Panc1 (cell line): ENCODE measurements at regions not wholly inside any gene's neighbourhood (a gene's known extent, or its start where the extent isn't known, plus 50 kb on each side); places are given as distances from the start of the nearest gene placed in this dataset.

Experiments
- ATAC-seq: fragments of 200-7000 bp; cut with Tn5 transposase; 2 replicates; pipeline ENCODE4 v1.9.1; 2020; ENCODE audit warnings: mild to moderate bottlenecking, moderate library complexity
- BruUV-seq: library from RNA; stranded (reverse); fragments of 400-500 nt; replicated peaks from 2 replicates; lab custom pipeline; 2021; lab: Mats Ljungman, UMichigan
- CTCF ChIA-PET: fragments of 300-600 bp; sonication (Branson Sonifier 250); formaldehyde crosslinking; loops from one replicate; lab custom pipeline; 2022; ENCODE audit warnings: antibody characterized with exemption; lab: Charles Lee
- POLR2A ChIA-PET: fragments of 300-600 bp; sonication (Branson Sonifier 250); formaldehyde crosslinking; loops from one replicate; lab custom pipeline; 2022; ENCODE audit warnings: antibody characterized with exemption; lab: Charles Lee
- DNase-seq: peaks from one replicate; pipeline ENCODE4 v3.0.0-alpha.2; 2010; ENCODE audit warnings: low read depth, low spot score
- H3K27ac ChIP-seq: 2 replicates; pipeline ENCODE4 v1.5.1; 2011; ENCODE audit warnings: mild to moderate bottlenecking, low read length, inconsistent platforms
- H3K27me3 ChIP-seq: fragments of 200-500 bp; sonication (Bioruptor generic); 2 replicates; pipeline ENCODE4 v1.6.0; 2014; ENCODE audit warnings: low read length, inconsistent platforms; ENCODE audit not compliant: control insufficient read depth, insufficient read depth
- H3K36me3 ChIP-seq: fragments of 200-500 bp; sonication (Bioruptor generic); 2 replicates; pipeline ENCODE4 v1.5.1; 2014; ENCODE audit warnings: inconsistent platforms, mild to moderate bottlenecking, low read length, moderate library complexity; ENCODE audit not compliant: control insufficient read depth, insufficient read depth
- H3K4me1 ChIP-seq: 2 replicates; pipeline ENCODE4 v1.5.1; 2011; ENCODE audit warnings: inconsistent platforms, mild to moderate bottlenecking, low read length, moderate library complexity; ENCODE audit not compliant: control insufficient read depth, insufficient read depth
- H3K4me3 ChIP-seq, 2 experiments: 2 replicates each; pipeline ENCODE4 v1.5.1; 2011 to 2012; ENCODE audit warnings: low read depth in 2 of 2, low read length in 2 of 2, mild to moderate bottlenecking in 2 of 2, inconsistent platforms in 1 of 2, moderate library complexity in 1 of 2
- H3K9me3 ChIP-seq: fragments of 200-500 bp; sonication (Bioruptor generic); 2 replicates; pipeline ENCODE4 v1.5.1; 2014; ENCODE audit warnings: low read depth, mild to moderate bottlenecking, inconsistent platforms, low read length, moderate library complexity; ENCODE audit not compliant: control insufficient read depth, insufficient read depth
- CTCF ChIP-seq: fragments of 450-650 bp; IDR thresholded peaks from 2 replicates; pipeline ENCODE4 v1.5.1; 2017; ENCODE audit warnings: mild to moderate bottlenecking
- POLR2AphosphoS5 ChIP-seq: IDR thresholded peaks from 2 replicates; pipeline ENCODE4 v1.6.1; 2012; ENCODE audit warnings: mild to moderate bottlenecking, low read depth, low read length, moderate library complexity
- REST ChIP-seq, 2 experiments: IDR thresholded peaks; 2 replicates each; pipeline ENCODE4 v1.6.1; 2011 to 2012; ENCODE audit warnings: low read depth in 2 of 2, control low read depth in 1 of 2, low read length in 1 of 2, mild to moderate bottlenecking in 1 of 2, moderate library complexity in 1 of 2; ENCODE audit not compliant: insufficient read depth in 1 of 2
- SIN3A ChIP-seq: IDR thresholded peaks from 2 replicates; pipeline ENCODE4 v1.6.1; 2012; ENCODE audit warnings: low read depth, mild to moderate bottlenecking, low read length, moderate library complexity, borderline replicate concordance; ENCODE audit not compliant: insufficient read depth
- TCF7L2 ChIP-seq: IDR thresholded peaks from 2 replicates; pipeline ENCODE4 v1.6.1; 2011; ENCODE audit warnings: mild to moderate bottlenecking, low read depth, low read length, inconsistent platforms
- in situ Hi-C: cut with HindIII; loops from 2 replicates; pipeline ENCODE4 v1.10.0; 2016; ENCODE audit warnings: low sequenced_read_pairs, low pct_unique_long_range_greater_than_20kb
- intact Hi-C: fragments of 100-400 bp; cut with micrococcal nuclease; formaldehyde crosslinking; loops from one replicate; pipeline ENCODE4 v1.10.0; 2022; ENCODE audit not compliant: unreplicated experiment

DNA sequence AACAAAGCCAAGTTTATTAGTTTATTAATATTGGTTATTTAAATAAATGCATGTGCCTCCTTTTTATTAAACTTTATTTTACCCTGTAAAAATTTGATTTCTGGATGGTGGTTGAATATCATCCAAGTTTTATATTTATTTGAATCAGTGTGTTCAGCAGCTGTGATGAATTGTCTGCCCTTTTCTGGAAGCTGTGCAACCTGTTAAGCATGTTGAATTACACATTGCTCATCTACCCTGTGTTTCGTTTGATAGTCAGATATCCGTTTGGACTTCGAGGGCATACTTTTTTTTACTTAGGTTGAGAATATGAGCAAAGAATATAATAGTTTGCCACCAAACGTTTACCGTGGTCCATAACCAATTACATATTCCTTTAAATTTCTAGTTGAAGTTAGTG is 95.8 kb upstream of the TENM3 start:
- H3K4me3 ChIP-seq: no peak overlapping the region
- H3K4me1 ChIP-seq: no peaks in the 10 kb centered on the region
- intact Hi-C loops (no loop called here), in situ Hi-C loops (no loop called here)
- no peaks in the 10 kb centered on the region; the same call in 1 of the 2 replicates for H3K36me3 ChIP-seq
- POLR2A ChIA-PET: no interaction called here
- H3K9me3 ChIP-seq: no peaks in the 10 kb centered on the region
- H3K27me3 ChIP-seq: peaks cover 13% of the 10 kb centered on the region
- DNase-seq (no peak), ATAC-seq (no peak)
- no TSS peak for BruUV-seq
- CTCF ChIA-PET: no interaction called here
- TF ChIP-seq POLR2AphosphoS5: no peak
- no peak for TF ChIP-seq SIN3A
- TF ChIP-seq CTCF: no peak
- no peak for TF ChIP-seq REST (IDR thresholded peaks at IDR 0.05; ENCODE audit: insufficient read depth in 1 of 2, low read depth in 2 of 2, low read length in 1 of 2)
- no peak for TF ChIP-seq TCF7L2
- no peak overlapping the region for H3K27ac ChIP-seq

DNA sequence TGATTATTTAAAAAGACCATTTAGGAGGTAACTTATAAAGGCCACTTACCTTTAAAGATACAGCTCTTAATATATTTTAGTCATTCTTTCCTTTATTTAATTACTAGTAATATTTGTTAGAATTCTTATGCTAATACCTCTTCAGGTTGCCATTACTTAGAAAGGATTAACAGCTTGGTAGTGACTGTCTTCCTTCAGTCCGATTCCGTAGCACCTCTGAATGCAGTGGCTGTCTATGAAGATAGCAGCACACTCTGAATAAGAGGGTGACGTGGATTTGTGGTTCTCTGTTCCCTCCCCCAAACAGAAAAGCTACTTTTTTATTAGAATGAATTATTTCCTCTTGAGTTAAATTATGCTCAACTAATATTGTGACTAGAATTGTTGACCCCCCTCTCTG is 92.6 kb upstream of the TENM3 start:
- intact Hi-C loops: no loop called here

More for the DNA sequence above, 92.6 kb upstream of the TENM3 start:
- H3K27ac ChIP-seq: no peak overlapping the region
- no TSS peak for BruUV-seq
- in situ Hi-C loops: no loop called here
- CTCF ChIA-PET: no interaction called here
- H3K36me3 ChIP-seq: no peaks in the 10 kb centered on the region; the same call in 1 of the 2 replicates
- DNase-seq (no peak), ATAC-seq (no peak)
- peaks cover 12% of the 10 kb centered on the region for H3K27me3 ChIP-seq
- POLR2A ChIA-PET: no interaction called here
- H3K4me1 ChIP-seq: no peaks in the 10 kb centered on the region
- H3K9me3 ChIP-seq: no peaks in the 10 kb centered on the region
- no peak overlapping the region for H3K4me3 ChIP-seq
- TF ChIP-seq TCF7L2 (no peak), POLR2AphosphoS5 (no peak), REST (IDR thresholded peaks at IDR 0.05; ENCODE audit: insufficient read depth in 1 of 2, low read depth in 2 of 2, low read length in 1 of 2) (no peak), CTCF (no peak), SIN3A (no peak)
